Transverse colon (tissue), 4 donors: ENCODE measurements at regions not wholly inside any gene's neighbourhood (a gene's known extent, or its start where the extent isn't known, plus 50 kb on each side); places are given as distances from the start of the nearest gene placed in this dataset.
"Not testable (repeated sequence)": the region's sequence is repeated elsewhere in the genome, so short reads cannot be mapped to it uniquely, and the experiment has no call there.

ENCODE experiments used
- DNase-seq: peaks from one replicate; pipeline ENCODE4 v3.0.0-alpha.2; 2019
- H3K27ac ChIP-seq, 4 donors: fragments of 200-600 bp; sonication (generic); 2 replicates each; pipeline ENCODE4 v1.5.1; 2016 to 2018; ENCODE audit warnings: inconsistent platforms in 4 of 4
- H3K27me3 ChIP-seq: fragments of 200-600 bp; sonication (generic); 2 replicates; pipeline ENCODE4 v1.5.1; 2017; ENCODE audit warnings: inconsistent platforms
- H3K36me3 ChIP-seq, 4 donors: fragments of 200-600 bp; sonication (generic); 2 replicates each; pipeline ENCODE4 v1.5.1; 2017 to 2019; ENCODE audit warnings: inconsistent platforms in 4 of 4
- H3K4me1 ChIP-seq, 4 donors: fragments of 200-600 bp; sonication (generic); 2 replicates each; pipeline ENCODE4 v1.5.1; 2017 to 2020; ENCODE audit warnings: inconsistent platforms in 4 of 4
- H3K4me3 ChIP-seq, 4 donors: fragments of 200-600 bp; sonication (generic); 1 replicate in 1 of 4; 2 replicates in 3 of 4; pipeline versions ENCODE4 v1.5.1 to v1.6.1; 2017 to 2019; ENCODE audit warnings: inconsistent platforms in 4 of 4
- H3K9me3 ChIP-seq, 2 donors: fragments of 200-600 bp; sonication (generic); 2 replicates each; pipeline ENCODE4 v1.5.1; 2017 to 2019; ENCODE audit warnings: inconsistent platforms in 2 of 2
- CTCF ChIP-seq, 5 experiments: fragments of 200-600 bp in 3 of 5; fragments of 450-650 bp in 2 of 5; sonication (generic) in 3 of 5; IDR thresholded peaks; 1 replicate in 2 of 5; 2 replicates in 3 of 5; pipeline ENCODE4 v1.5.1; 2016 to 2017; ENCODE audit warnings: antibody characterized with exemption in 5 of 5, inconsistent platforms in 3 of 5, mild to moderate bottlenecking in 2 of 5, moderate library complexity in 1 of 5
- EP300 ChIP-seq: sonication (generic); formaldehyde crosslinking; IDR thresholded peaks from one replicate; pipeline ENCODE4 v1.6.1; 2017; ENCODE audit warnings: antibody characterized with exemption, low read depth
- POLR2A ChIP-seq: fragments of 450-650 bp; IDR thresholded peaks from one replicate; pipeline ENCODE4 v1.6.1; 2016; ENCODE audit warnings: antibody characterized with exemption, mild to moderate bottlenecking, moderate library complexity
- POLR2AphosphoS5 ChIP-seq, 3 donors: sonication (generic); formaldehyde crosslinking; IDR thresholded peaks; one replicate each; pipeline ENCODE4 v1.6.1; 2016; ENCODE audit warnings: antibody characterized with exemption in 3 of 3
- WGBS, 2 donors: methylation state at CpG; one replicate each; pipeline ENCODE4 v1.1.5; 2018; ENCODE audit warnings: low coverage in 1 of 2; 5-methylcytosine and 5-hydroxymethylcytosine counted together
- in situ Hi-C, 4 donors: fragments of 200-750 bp; cut with MboI; loops; one replicate each; pipeline versions ENCODE4 v1.15.0 to v1.15.1; 2017; ENCODE audit warnings: low sequenced_read_pairs in 3 of 4, low pct_ligation_motif_present in 1 of 4, low pct_unique_long_range_greater_than_20kb in 1 of 4
- intact Hi-C: fragments of 100-400 bp; cut with DNase I; formaldehyde crosslinking; loops from one replicate; pipeline ENCODE4 v1.15.1; 2023; ENCODE audit warnings: low total_unique reads

GRCh38 chr13:111494641-111495040, 174.2 kb downstream of the TEX29 start:
- H3K27me3 ChIP-seq: no peaks in the 10 kb centered on the region
- H3K27ac ChIP-seq: no peak overlapping the region
- no peaks in the 10 kb centered on the region for H3K4me1 ChIP-seq
- no peak for DNase-seq
- intact Hi-C loops (no loop called here), in situ Hi-C loops (loop anchor here in 2 of 4 donors (25.0 kb wide), 1 partner anchor 1118 kb away; no protein-coding TSS in a partner anchor)
- TF ChIP-seq CTCF (IDR thresholded peaks at IDR 0.05) (no peak), POLR2A (no peak), EP300 (no peak), POLR2AphosphoS5 (IDR thresholded peaks at IDR 0.05) (no peak)
- 81% methylated on average over 12 of the region's 12 CpGs; no CpG with 5 or more reads in 1 of the 2 donors for whole genome bisulfite sequencing, 2 donors
- H3K4me3 ChIP-seq: no peak overlapping the region
- H3K36me3 ChIP-seq: no peaks in the 10 kb centered on the region
- H3K9me3 ChIP-seq: no peaks in the 10 kb centered on the region

DNA sequence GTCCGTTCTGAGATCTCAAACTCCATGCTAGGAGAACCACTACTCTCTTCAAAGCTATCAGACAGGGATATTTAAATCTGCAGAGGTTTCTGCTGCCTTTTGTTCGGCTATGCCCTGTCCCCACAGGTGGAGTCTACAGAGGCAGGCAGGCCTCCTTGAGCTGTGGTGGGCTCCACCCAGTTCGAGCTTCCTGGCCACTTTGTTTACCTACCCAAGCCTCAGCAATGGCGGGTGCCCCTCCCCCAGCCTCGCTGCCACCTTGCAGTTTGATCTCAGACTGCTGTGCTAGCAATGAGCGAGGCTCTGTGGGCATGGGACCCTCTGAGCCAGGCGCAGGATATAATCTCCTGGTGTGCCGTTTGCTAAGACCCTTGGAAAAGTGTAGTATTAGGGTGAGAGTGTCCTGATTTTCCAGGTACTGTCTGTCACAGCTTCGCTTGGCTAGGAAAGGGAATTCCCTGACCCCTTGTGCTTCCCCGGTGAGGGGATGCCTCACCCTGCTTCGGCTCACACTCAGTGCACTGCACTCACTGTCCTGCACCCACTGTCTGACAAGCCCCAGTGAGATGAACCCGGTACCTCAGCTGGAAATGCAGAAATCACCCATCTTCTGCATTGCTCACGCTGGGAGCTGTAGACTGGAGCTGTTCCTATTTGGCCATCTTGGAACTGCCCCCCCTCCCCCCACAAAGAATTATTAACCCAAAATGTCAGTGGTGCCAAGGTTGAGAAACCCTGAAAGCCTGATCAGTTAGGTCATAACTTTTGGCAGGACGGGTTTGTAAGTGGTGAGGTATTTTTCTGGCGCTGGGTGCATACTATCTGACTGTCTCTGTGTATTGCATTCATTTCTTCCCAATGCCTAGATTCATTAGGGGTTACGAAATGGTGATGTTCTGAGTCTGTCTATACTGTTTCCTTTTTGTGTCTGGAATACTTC, 181.4 kb downstream of the TEX29 start:
- H3K9me3 ChIP-seq, H3K27ac ChIP-seq, H3K36me3 ChIP-seq, in situ Hi-C loops, intact Hi-C loops, H3K27me3 ChIP-seq, H3K4me3 ChIP-seq, DNase-seq, H3K4me1 ChIP-seq: not testable (repeated sequence)
- 83% methylated on average over 3 to 16 of the region's 16 CpGs for WGBS, 2 donors

DNA sequence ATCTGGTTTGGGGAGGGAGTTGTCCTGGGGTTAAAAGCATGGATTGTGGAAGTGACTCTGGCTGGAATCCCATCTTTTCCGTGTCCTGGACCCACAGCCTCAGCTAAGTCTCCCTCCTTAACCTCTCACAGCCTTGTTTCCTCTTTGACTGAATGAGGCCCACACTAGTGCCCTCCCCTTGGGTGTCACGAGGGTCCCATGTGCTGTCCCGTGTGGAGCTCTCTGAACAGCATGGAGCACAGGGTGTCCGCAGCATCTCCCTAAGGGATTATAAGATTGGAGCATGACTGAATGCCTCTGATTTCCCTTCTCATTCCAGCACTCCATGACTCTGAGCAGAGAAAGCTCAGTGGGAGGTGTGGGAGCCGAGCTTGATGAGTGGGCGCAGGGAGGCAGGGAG, 182.5 kb downstream of the TEX29 start:
- H3K27ac ChIP-seq: no peak overlapping the region

GRCh38 chr13:111503376-111503775, 182.9 kb downstream of the TEX29 start:
- H3K27ac ChIP-seq: no peak overlapping the region
- no peaks in the 10 kb centered on the region for H3K4me1 ChIP-seq
- 83% methylated on average over 7 of the region's 7 CpGs; no CpG with 5 or more reads in 1 of the 2 donors for WGBS, 2 donors
- H3K4me3 ChIP-seq: no peak overlapping the region
- in situ Hi-C loops (no loop called here), intact Hi-C loops (no loop called here)
- no peak for TF ChIP-seq POLR2A
- no peaks in the 10 kb centered on the region for H3K36me3 ChIP-seq
- no peak for DNase-seq
- peaks cover 6% of the 10 kb centered on the region for H3K27me3 ChIP-seq
- no peaks in the 10 kb centered on the region for H3K9me3 ChIP-seq

More for the DNA sequence above, 182.5 kb downstream of the TEX29 start:
- intact Hi-C loops (no loop called here), in situ Hi-C loops (no loop called here)
- no peak for DNase-seq
- WGBS, 2 donors: 68% methylated on average over 6 of the region's 6 CpGs; no CpG with 5 or more reads in 1 of the 2 donors
- H3K4me3 ChIP-seq: no peak overlapping the region
- peaks cover 6% of the 10 kb centered on the region for H3K27me3 ChIP-seq
- no peaks in the 10 kb centered on the region for H3K36me3 ChIP-seq
- TF ChIP-seq POLR2A: no peak
- TF ChIP-seq POLR2AphosphoS5 (IDR thresholded peaks at IDR 0.05): no peak
- TF ChIP-seq EP300: no peak
- no peak for TF ChIP-seq CTCF (IDR thresholded peaks at IDR 0.05)
- H3K9me3 ChIP-seq: no peaks in the 10 kb centered on the region
- H3K4me1 ChIP-seq: no peaks in the 10 kb centered on the region

DNA sequence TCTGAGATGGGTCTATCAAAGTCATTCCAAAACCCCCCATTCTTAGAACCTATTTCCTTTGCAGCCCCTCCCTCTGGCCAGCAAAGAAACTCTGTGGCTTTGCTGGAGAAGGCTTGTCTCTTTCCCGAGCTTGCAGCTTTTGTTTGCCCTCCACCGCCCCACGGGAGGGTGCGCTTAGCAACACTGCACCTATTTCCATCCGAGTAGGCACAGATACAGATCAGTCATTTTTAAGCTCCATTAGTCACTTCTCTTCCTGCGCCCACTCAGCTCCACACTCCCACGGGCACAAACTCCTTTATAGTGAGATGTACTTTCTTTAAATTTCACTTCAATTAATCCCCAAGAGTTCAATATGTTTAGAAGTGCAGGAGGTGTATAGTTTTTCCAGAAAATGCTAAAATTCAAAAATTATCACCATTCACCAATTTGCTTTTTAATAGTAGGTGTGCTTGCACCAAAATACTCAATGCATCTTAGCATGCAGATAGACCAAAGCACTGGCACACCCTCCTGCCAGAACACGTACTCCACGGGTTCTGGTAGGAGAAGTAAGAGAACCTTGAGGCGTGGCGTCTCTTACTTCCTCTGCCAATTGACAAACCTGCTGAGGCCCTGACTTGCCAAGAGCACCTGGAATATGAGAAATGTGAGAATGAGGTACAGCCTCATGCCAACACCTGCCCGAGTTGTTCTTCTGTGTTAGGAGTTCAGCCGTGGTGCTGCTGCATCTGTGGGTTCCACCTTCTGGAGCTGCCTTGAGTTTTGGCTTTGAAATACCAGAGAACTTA, 183.7 kb downstream of the TEX29 start:
- Histone ChIP-seq H3K27ac (no peak overlapping the region), H3K36me3 (no peaks in the 10 kb centered on the region), H3K9me3 (no peaks in the 10 kb centered on the region), H3K4me1 (no peaks in the 10 kb centered on the region), H3K4me3 (no peak overlapping the region), H3K27me3 (peaks cover 6% of the 10 kb centered on the region)
- 70 to 79% methylated on average over 3 to 13 of the region's 13 CpGs for WGBS, 2 donors
- no peak for DNase-seq
- intact Hi-C loops: no loop called here
- TF ChIP-seq POLR2A (no peak), POLR2AphosphoS5 (IDR thresholded peaks at IDR 0.05) (no peak), EP300 (no peak), CTCF (IDR thresholded peaks at IDR 0.05) (no peak)
- in situ Hi-C loops: no loop called here
